ENCODE measurements at regions not wholly inside any gene's neighbourhood (a gene's known extent, or its start where the extent isn't known, plus 50 kb on each side); places are given as distances from the start of the nearest gene placed in this dataset.
A peak's percentile ranks its signal among the peaks of the same experiment; 100 is the strongest.

- H3K4me3 ChIP-seq (ENCODE audit: severe bottlenecking), result no peak overlapping the region
- H3K4me1 ChIP-seq (ENCODE audit: insufficient read depth, poor library complexity, severe bottlenecking), result peaks cover 12% of the 10 kb centered on the region
- no peaks in the 10 kb centered on the region for H3K27me3 ChIP-seq (ENCODE audit: insufficient read depth, poor library complexity, severe bottlenecking)
- no peak for DNase-seq (ENCODE audit: low spot score)
- ATAC-seq (ENCODE audit: low read depth), result no peak
- no peak for TF ChIP-seq CTCF (IDR thresholded peaks at IDR 0.05; ENCODE audit: poor library complexity, severe bottlenecking)
- no peaks in the 10 kb centered on the region for H3K36me3 ChIP-seq (ENCODE audit: low read depth)
- no peaks in the 10 kb centered on the region for H3K9me3 ChIP-seq (ENCODE audit: severe bottlenecking)
- H3K27ac ChIP-seq (ENCODE audit: poor library complexity, severe bottlenecking), result no peak overlapping the region
These were observed 85.9 kb upstream of the SIMC1 start for GRCh38 chr5:176152191-176152929.

- Histone ChIP-seq H3K9me3 (ENCODE audit: severe bottlenecking) (no peaks in the 10 kb centered on the region), H3K36me3 (ENCODE audit: low read depth) (no peaks in the 10 kb centered on the region), H3K27ac (ENCODE audit: poor library complexity, severe bottlenecking) (no peak overlapping the region), H3K4me3 (ENCODE audit: severe bottlenecking) (no peak overlapping the region), H3K27me3 (ENCODE audit: insufficient read depth, poor library complexity, severe bottlenecking) (no peaks in the 10 kb centered on the region), H3K4me1 (ENCODE audit: insufficient read depth, poor library complexity, severe bottlenecking) (peaks cover 18% of the 10 kb centered on the region)
- TF ChIP-seq CTCF (IDR thresholded peaks at IDR 0.05; ENCODE audit: poor library complexity, severe bottlenecking), result no peak
- DNase-seq (ENCODE audit: low spot score) (no peak), ATAC-seq (ENCODE audit: low read depth) (no peak)
These were observed 85.3 kb upstream of the SIMC1 start for GRCh38 chr5:176152930-176153311.

- DNase-seq (ENCODE audit: low spot score) (no peak), ATAC-seq (ENCODE audit: low read depth) (no peak)
- no peaks in the 10 kb centered on the region for H3K27me3 ChIP-seq (ENCODE audit: insufficient read depth, poor library complexity, severe bottlenecking)
- no peaks in the 10 kb centered on the region for H3K36me3 ChIP-seq (ENCODE audit: low read depth)
- H3K27ac ChIP-seq (ENCODE audit: poor library complexity, severe bottlenecking), result no peak overlapping the region
- H3K9me3 ChIP-seq (ENCODE audit: severe bottlenecking), result no peaks in the 10 kb centered on the region
- no peak overlapping the region for H3K4me3 ChIP-seq (ENCODE audit: severe bottlenecking)
- no peak for TF ChIP-seq CTCF (IDR thresholded peaks at IDR 0.05; ENCODE audit: poor library complexity, severe bottlenecking)
- H3K4me1 ChIP-seq (ENCODE audit: insufficient read depth, poor library complexity, severe bottlenecking), result peaks cover 23% of the 10 kb centered on the region
These were observed 84.5 kb upstream of the SIMC1 start for GRCh38 chr5:176153741-176154140.

GRCh38 chr5:176154821-176155220 is 83.4 kb upstream of the SIMC1 start:
- H3K36me3 ChIP-seq (ENCODE audit: low read depth), result no peaks in the 10 kb centered on the region
- H3K27me3 ChIP-seq (ENCODE audit: insufficient read depth, poor library complexity, severe bottlenecking), result no peaks in the 10 kb centered on the region
- no peak for ATAC-seq (ENCODE audit: low read depth)
- no peak for TF ChIP-seq CTCF (IDR thresholded peaks at IDR 0.05; ENCODE audit: poor library complexity, severe bottlenecking)
- no peaks in the 10 kb centered on the region for H3K9me3 ChIP-seq (ENCODE audit: severe bottlenecking)
- H3K27ac ChIP-seq (ENCODE audit: poor library complexity, severe bottlenecking), result no peak overlapping the region
- H3K4me3 ChIP-seq (ENCODE audit: severe bottlenecking), result no peak overlapping the region
- DNase-seq (ENCODE audit: low spot score), result no peak
- H3K4me1 ChIP-seq (ENCODE audit: insufficient read depth, poor library complexity, severe bottlenecking), result peaks cover 23% of the 10 kb centered on the region

GRCh38 chr5:176155922-176156359 is 82.3 kb upstream of the SIMC1 start:
- H3K4me3 ChIP-seq (ENCODE audit: severe bottlenecking), result no peak overlapping the region
- H3K9me3 ChIP-seq (ENCODE audit: severe bottlenecking), result no peaks in the 10 kb centered on the region
- H3K4me1 ChIP-seq (ENCODE audit: insufficient read depth, poor library complexity, severe bottlenecking), result peaks cover 23% of the 10 kb centered on the region
- ATAC-seq (ENCODE audit: low read depth), result 0 out of 3 replicates have a peak, but pooled peaks have one; percentile 29
- DNase-seq (ENCODE audit: low spot score), result no peak
- H3K36me3 ChIP-seq (ENCODE audit: low read depth), result no peaks in the 10 kb centered on the region
- no peaks in the 10 kb centered on the region for H3K27me3 ChIP-seq (ENCODE audit: insufficient read depth, poor library complexity, severe bottlenecking)
- H3K27ac ChIP-seq (ENCODE audit: poor library complexity, severe bottlenecking), result no peak overlapping the region
- no peak for TF ChIP-seq CTCF (IDR thresholded peaks at IDR 0.05; ENCODE audit: poor library complexity, severe bottlenecking)

Measured in RWPE2 (cell line).